ENCODE measurements at regions not wholly inside any gene's neighbourhood (a gene's known extent, or its start where the extent isn't known, plus 50 kb on each side); places are given as distances from the start of the nearest gene placed in this dataset.
A peak's percentile ranks its signal among the peaks of the same experiment; 100 is the strongest.
"Not testable (repeated sequence)": the region's sequence is repeated elsewhere in the genome, so short reads cannot be mapped to it uniquely, and the experiment has no call there.

DNA sequence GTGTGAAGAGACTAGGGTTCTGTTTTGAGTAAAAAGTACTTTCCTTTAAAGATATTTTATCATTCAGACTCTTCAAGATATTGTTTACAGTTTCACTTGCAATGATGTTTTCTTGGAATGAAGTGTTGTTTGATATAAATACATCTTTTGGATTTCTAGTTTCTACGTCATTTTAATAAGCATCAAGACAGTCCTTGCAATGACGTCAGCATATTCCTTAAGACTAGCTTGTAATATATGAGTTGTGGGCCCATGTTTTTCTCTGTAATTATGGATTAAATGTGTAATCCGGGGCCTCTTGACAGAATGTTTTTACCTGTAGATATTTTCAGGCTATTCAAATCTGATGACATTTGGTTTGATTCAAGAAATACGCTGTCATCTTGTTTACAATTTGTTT is 66.1 kb downstream of the RBMX2 start:
- no peak for DNase-seq

GRCh38 chrX:130468395-130468923 is 66.7 kb downstream of the RBMX2 start:
- DNase-seq: no peak

DNA sequence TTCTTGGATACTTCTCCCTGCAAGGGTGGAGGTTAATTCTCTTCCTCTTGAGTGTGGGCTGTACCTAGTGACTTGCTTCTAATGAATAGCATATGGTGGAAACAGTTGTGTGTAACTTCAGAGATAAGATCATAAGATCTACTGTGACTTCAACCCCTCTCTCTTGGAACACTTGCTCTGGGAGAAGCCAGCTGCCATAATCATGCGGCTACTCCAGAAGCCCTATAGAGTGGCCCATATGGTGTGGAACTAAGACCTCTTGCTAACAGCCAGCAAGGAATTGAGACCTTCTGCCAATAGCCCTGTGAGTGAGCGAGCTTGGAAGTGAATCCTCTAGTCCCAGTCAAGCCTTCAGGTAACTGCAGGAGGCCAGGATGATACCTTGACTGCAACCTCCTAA is 81.1 kb downstream of the RBMX2 start:
- DNase-seq: no peak

DNA sequence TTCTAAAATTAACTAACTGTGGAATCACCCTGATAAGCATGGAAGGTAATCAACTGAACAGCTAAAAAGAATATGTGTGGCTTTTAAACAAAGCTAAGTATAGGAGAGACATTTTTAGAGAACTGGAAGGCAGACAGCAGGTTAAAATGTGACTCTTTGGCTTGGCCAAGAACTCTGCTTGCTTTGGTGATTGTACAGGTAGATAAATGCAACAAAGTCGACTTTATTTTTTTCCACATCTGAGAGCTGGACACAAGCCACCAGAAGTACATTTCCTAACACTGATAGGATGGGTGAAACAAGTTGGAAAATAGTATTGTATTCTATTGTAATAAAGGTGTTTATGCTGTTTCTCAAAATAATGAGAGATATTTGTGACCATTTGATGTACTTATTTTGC is 84.1 kb downstream of the RBMX2 start:
- no peak for DNase-seq

GRCh38 chrX:130495502-130495901 is 93.7 kb downstream of the RBMX2 start:
- DNase-seq: not testable (repeated sequence)

DNA sequence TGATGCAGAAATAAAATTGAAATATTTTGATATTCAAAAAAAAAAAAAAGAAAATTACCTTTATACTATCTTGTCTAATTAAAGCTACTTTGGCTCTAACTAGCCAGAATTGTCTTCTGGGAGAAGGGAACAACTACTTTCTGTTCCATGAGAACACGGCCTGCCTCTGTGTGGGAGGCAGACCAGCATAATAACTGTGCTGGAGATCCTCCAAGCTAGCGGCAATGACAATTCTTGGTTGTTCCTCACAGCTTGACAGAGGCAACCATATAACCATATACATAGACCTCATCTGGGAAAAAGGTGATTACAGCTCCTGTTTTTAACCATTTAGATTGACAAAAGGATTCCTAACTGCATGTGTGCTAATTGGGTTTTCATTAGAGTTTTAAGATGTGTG is 95.7 kb downstream of the RBMX2 start:
- no peak for DNase-seq

DNA sequence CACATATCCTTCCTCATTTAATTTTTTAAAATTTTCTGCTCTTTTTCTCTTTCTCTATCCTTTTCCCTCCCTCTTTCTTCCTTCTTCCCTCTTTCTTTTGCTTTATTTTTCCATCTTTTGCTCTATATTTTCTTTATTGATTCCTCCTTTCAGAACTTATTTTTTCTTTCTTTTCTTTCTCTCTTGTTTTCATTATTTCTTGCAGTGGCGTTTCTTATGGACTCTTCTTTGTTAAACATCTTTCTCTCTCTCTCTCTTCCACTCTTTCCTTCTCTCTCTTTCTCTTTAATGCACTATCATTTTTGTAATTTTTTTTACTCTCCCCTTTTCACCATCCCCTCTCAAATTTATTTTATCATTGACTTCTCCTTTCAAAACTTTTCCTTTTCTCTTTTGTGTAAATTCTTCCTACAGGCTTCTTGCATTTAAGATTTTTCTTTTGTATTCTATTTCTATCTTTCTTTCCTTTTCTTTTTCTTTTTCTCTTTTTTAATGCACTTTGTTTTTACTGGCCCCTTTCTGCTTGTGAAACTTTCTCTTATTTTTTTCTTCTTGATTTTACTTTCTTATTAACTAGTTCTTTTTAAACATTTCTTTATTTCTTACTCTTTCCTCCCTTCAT is 97.0 kb downstream of the RBMX2 start:
- no peak for DNase-seq

DNA sequence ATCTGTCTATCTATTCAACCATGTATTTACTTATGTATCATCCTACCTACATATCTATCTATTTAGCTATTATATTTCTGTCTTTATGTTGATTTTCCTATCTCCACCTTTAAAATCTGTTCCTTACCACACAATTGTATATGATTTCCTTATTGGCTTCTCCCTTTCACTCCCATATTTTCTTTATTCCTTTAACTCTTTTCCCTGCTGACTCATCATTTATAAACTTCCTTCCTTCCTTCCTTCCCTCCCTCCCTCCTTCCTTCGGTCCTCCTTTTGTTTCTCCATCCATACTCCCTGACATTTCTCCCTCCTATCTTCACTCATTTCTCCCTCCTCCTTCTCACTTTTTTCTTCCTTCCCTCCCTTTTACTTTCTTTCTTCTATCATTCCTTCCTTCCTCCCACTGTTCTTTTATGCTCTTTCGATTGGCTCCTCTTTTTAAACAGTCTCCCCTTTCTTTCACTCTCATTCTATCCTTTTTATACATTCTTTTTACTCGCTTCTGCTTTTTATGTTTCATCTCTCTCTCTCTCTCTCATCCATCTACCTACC is 100.3 kb downstream of the RBMX2 start:
- no peak for DNase-seq

DNA sequence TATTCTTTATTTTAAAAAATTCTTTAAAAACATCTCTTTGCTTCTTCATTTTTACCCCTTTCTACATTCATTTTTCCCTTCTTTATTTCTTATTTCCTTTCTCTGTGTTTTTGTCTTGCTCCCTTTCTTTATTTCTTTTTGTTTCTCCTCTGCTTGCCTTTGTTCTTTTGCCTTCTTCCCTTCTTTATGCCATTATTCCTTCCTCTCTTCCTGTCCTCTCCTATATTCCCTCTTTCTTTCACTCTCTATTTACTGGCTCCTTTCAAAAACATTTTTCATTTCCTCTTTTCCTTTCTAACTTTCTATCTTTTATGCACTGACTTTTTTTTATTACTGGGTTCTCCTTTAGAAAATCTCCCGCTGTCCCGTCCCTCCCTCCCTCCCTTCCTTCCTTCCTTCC is 102.2 kb downstream of the RBMX2 start:
- no peak for DNase-seq

DNA sequence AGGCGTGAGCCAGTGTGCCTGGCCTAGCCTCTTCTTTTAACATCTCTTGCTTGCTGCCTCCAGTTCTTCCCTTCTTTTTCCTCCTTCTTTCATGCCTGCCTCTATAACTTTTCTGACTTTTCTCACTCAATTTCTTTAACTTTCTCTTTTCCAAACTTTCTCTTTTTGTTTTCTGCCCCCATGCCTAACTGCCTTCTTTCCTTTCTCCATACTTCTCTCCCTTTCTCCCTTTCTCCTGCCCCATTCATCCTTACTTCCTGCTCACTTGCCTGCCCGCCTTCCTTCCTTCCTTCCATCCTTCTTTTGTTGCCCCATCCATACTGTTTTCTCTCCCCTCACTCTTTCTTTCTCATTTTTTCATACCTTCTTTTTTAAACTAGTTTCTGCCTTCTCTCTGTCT is 105.2 kb downstream of the RBMX2 start:
- no peak for DNase-seq

DNA sequence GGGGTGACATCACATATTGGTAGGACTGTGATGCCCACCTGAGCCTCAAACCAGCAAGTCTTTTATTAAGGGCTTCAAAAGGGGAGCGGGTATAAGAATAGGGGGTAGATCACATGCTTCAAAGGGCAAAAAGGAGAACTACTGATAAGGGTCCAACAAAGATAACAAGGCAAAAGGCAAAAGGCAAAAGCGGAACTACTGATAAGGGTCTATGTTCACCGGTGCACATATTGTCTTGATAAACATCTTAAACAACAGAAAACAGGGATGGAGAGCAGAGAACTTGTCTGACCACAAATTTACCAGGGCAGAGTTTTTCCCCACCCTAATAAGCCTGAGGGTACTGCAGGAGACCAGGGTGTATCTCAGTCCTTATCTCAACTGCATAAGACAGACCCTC is 110.7 kb downstream of the RBMX2 start:
- not testable (repeated sequence) for DNase-seq

DNA sequence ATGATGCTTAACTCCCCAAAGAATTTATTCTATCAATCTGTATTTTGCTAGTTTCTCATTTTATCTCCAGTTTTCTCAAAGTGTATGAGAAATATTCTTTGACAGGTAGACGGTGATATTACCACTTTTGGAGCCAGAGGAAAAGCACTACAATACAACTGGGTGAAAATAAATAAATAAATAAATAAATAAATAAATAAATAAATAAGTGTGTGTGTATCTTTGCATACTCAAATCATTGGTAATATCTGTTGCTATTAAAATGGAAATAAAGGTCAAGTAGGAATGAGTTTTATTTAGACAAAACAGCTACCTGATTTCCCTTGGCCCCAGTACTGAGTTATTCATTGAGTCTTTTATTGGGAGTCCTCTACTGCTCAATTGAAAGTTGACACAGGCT is 114.3 kb downstream of the RBMX2 start:
- DNase-seq: no peak

GRCh38 chrX:130523460-130524394 is 121.9 kb downstream of the RBMX2 start:
- DNase-seq: no peak

GRCh38 chrX:130524476-130525194 is 122.8 kb downstream of the RBMX2 start:
- DNase-seq: no peak

DNA sequence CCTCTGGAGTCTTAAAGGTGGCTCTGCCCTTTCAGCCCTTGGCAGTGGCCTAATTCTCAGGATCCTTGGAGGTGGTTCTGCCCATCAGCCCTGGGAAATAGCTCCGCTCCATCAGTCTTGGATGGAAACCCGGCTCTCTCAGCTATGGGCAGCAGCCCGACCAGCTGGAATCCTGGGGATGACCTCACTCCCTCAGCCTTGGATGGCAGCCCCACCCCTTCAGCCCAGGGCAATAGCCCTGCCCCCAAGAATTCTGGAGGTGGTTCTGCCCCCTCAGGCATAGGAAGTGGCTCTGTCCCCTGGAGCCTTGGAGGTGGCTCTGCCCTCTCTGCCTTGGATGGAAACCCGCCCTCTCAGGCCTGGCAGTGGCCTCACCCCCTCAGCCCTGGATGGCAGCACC is 127.7 kb downstream of the RBMX2 start:
- no peak for DNase-seq

- DNase-seq: no peak
Observed at GRCh38 chrX:130531066-130531465, 129.3 kb downstream of the RBMX2 start.

- peak; percentile 35 for DNase-seq
Observed at GRCh38 chrX:130539721-130540321, 138.0 kb downstream of the RBMX2 start.

DNA sequence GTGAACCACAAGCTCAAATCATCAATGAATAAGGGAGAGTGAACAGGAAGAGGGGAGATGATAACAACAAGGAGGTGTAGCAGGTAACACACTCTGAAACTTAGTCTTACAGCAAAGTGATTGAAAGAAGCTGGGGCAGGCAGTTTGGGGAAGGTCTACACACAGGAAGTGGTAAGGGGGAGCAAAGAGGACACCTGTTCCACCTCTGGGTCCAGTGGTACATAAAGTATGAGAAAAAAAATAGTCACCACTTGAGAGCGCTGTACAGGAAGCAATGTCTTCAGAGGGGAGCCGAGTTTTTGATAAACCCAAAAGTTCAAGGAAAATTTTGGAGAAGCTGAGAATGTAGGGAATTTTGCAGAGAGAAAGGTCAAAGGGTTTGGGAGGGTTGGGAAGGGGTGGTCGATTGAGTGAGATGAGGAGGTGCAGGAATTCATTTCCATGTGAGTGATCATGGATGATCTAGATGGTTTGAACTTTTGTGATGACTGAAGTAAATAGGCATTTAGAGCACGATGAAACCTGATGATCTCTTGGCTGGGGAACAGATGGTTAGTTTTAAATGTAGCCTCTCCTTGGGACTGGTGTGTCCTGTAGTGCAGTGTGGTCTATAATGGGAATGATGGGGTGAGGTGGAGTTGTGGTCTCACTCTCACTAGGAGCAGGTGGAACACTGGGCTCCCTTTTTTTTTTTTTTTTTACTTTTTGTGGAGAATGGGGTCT is 142.0 kb downstream of the RBMX2 start:
- DNase-seq: no peak

- no peak for DNase-seq
Observed at GRCh38 chrX:130545796-130546195, 144.0 kb downstream of the RBMX2 start.

- not testable (repeated sequence) for DNase-seq
Observed at GRCh38 chrX:130549382-130549781, 147.6 kb downstream of the RBMX2 start.

DNA sequence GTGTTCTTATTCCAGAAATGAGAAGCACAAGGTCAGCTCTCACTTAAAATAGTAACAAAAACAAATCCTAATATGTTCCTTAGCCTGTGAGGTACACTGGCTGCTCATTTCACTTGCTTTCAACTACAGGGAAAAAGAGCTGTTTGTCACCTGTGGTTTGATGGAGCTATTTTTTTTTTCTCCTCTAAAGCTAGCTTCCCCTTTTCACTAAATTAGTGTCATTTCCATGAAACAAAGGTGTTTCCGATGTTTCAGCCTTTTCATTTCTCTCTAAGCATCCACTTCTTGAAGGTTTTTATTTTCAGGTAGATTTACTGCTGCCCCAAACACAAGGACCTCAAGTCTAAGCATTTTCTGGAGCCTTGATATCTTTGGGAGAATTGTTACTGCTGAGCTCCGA is 148.6 kb downstream of the RBMX2 start:
- no peak for DNase-seq

DNA sequence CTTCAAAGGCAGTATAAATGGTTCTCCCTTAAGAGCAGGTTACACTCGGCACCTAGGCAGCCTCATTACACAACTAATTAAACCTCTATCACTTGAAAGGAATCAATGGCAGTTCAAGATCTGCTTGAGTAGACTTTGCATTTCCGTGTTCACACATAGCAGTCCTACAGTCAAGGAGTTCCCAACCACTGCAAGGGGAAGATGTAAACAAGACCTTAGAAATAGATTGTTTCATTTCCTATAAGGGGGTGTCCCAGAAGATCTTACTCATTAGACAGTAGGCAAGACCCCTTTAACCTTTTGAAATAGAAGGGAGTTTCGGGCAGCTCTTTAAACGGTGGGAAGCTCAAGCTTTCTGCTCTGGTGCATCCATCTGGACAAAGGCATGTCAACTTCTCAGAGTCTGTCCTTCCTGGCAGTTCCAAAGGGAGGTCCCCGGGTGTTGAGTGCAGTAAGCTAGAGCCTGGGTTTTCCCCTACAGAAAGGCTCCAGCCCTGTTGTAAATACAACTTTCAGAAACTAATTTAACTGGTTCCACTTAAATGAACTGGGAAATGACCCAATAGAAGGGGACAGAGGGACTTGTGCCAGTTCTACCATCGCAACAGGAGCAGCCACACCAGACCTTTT is 150.8 kb downstream of the RBMX2 start:
- DNase-seq: no peak

Data from activated naive CD4-positive, alpha-beta T cell treated with anti-CD3 and anti-CD28 coated beads, Interleukin-2, amount 50 U/mL, for 16 hours (primary cell).